ENCODE measurements at regions not wholly inside any gene's neighbourhood (a gene's known extent, or its start where the extent isn't known, plus 50 kb on each side); places are given as distances from the start of the nearest gene placed in this dataset.

- ATAC-seq (peak; percentile 33), DNase-seq (ENCODE audit: missing footprints) (no peak)
- intact Hi-C loops (cut with DNase I): no loop called here
These were observed 56.8 kb downstream of the PPP1R3C start for GRCh38 chr10:91576096-91576545.

- intact Hi-C loops (cut with DNase I): no loop called here
- ATAC-seq (peak; percentile 73), DNase-seq (ENCODE audit: missing footprints) (no peak)
These were observed 57.7 kb downstream of the PPP1R3C start for GRCh38 chr10:91575044-91575610.

GRCh38 chr10:91574236-91574635 lies 58.6 kb downstream of the PPP1R3C start:
- no peak for DNase-seq (ENCODE audit: missing footprints)
- intact Hi-C loops (cut with DNase I): no loop called here
- no peak for ATAC-seq

- no peak for DNase-seq (ENCODE audit: missing footprints)
- ATAC-seq: no peak
- intact Hi-C loops (cut with DNase I): no loop called here
These were observed 59.6 kb downstream of the PPP1R3C start for GRCh38 chr10:91573320-91573719.

GRCh38 chr10:91571671-91572070 lies 61.2 kb downstream of the PPP1R3C start:
- intact Hi-C loops (cut with DNase I): no loop called here
- DNase-seq (ENCODE audit: missing footprints) (no peak), ATAC-seq (no peak)

DNA sequence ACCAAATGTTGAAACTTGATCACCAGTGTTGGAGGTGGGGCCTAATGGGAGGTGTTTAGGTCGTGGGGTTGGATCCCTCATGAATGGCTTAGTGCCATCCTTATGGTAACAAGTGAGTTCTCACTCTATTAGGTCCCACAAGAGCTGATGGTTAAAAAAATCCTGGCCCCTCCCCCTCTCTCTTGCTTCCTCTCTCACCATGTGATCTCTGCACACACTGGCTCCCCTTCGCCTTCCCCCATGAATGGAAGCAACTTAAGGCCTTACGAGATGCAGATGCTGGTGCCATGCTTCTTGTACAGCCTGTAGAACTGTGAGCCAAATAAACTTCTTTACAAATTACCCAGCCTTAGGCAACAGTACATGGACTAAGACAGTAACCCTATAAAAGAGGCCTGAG lies 62.7 kb downstream of the PPP1R3C start:
- ATAC-seq: no peak

GRCh38 chr10:91569522-91569921 lies 63.3 kb downstream of the PPP1R3C start:
- DNase-seq (ENCODE audit: missing footprints) (no peak), ATAC-seq (no peak)
- intact Hi-C loops (cut with DNase I): no loop called here

More for the DNA sequence above, 62.7 kb downstream of the PPP1R3C start:
- intact Hi-C loops (cut with DNase I): no loop called here
- DNase-seq (ENCODE audit: missing footprints): no peak

DNA sequence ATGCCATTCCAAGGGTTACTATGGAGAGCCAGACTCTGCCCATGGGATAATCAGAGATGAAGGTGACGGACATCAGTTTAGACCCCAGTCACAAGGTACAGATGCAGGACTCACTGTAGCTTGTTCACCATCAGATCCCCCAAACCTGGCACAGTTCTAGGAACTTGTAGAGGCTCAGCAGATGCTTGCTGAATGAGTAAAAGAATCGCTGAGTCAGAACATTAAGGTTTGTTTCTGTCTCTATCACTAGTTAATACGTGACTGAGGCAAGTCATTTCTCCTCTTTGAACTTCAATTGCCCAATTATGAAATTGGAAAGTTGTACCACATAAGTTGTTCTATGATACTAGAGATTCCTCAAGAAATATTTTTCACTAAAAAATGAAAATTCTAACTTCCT lies 65.1 kb downstream of the PPP1R3C start:
- intact Hi-C loops (cut with DNase I): no loop called here
- DNase-seq (ENCODE audit: missing footprints) (no peak), ATAC-seq (no peak)

- ATAC-seq: no peak
- intact Hi-C loops (cut with DNase I): no loop called here
- DNase-seq (ENCODE audit: missing footprints): no peak
These were observed 66.8 kb downstream of the PPP1R3C start for GRCh38 chr10:91566115-91566514.

DNA sequence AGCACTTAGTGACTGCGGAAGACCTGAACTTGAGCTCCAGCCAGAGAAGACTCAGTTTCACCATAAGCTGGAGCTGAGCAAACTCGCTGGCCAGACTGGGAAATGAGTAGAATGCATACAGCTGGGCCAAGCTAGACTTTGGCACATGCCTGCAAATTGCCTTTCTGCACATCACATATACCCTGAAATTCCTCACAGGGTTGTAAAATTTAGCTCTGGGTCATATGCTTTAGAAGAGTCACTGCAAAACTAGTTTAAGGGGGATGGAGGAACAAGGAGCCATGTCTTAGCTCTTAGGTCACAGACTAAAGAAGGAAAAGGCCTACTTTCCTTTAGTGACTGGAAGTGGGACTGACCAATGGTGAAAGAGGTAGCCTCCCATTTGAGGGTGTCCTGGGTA lies 67.6 kb downstream of the PPP1R3C start:
- intact Hi-C loops (cut with DNase I): no loop called here
- DNase-seq (ENCODE audit: missing footprints) (no peak), ATAC-seq (no peak)

- ATAC-seq: peak; percentile 43
- DNase-seq (ENCODE audit: missing footprints): no peak
- intact Hi-C loops (cut with DNase I): no loop called here
These were observed 68.4 kb downstream of the PPP1R3C start for GRCh38 chr10:91564508-91564907.
